ENCODE measurements at regions not wholly inside any gene's neighbourhood (a gene's known extent, or its start where the extent isn't known, plus 50 kb on each side); places are given as distances from the start of the nearest gene placed in this dataset.
A peak's percentile ranks its signal among the peaks of the same experiment; 100 is the strongest.

- no peaks in the 10 kb centered on the region for H3K27me3 ChIP-seq (ENCODE audit: control insufficient read depth, insufficient read depth, low read length)
- no peaks in the 10 kb centered on the region for H3K36me3 ChIP-seq (replicated peaks; ENCODE audit: control insufficient read depth, insufficient read depth, low read length)
- no peak overlapping the region for H3K4me3 ChIP-seq (ENCODE audit: insufficient read depth, low read depth, low read length)
- no peak for DNase-seq
Observed at GRCh38 chrX:4185086-4185485, 471.6 kb upstream of the PRKX start.

GRCh38 chrX:4182408-4182806 lies 469.0 kb upstream of the PRKX start:
- DNase-seq, result peak; percentile 2
- H3K4me3 ChIP-seq (ENCODE audit: insufficient read depth, low read depth, low read length), result no peak overlapping the region
- H3K36me3 ChIP-seq (replicated peaks; ENCODE audit: control insufficient read depth, insufficient read depth, low read length), result no peaks in the 10 kb centered on the region
- H3K27me3 ChIP-seq (ENCODE audit: control insufficient read depth, insufficient read depth, low read length), result no peaks in the 10 kb centered on the region

- no peak for DNase-seq
- no peaks in the 10 kb centered on the region for H3K27me3 ChIP-seq (ENCODE audit: control insufficient read depth, insufficient read depth, low read length)
- H3K36me3 ChIP-seq (replicated peaks; ENCODE audit: control insufficient read depth, insufficient read depth, low read length), result no peaks in the 10 kb centered on the region
- H3K4me3 ChIP-seq (ENCODE audit: insufficient read depth, low read depth, low read length), result no peak overlapping the region
Observed at GRCh38 chrX:4181782-4182407, 468.4 kb upstream of the PRKX start.

GRCh38 chrX:4179031-4179430 lies 465.6 kb upstream of the PRKX start:
- DNase-seq, result no peak
- no peaks in the 10 kb centered on the region for H3K27me3 ChIP-seq (ENCODE audit: control insufficient read depth, insufficient read depth, low read length)
- H3K4me3 ChIP-seq (ENCODE audit: insufficient read depth, low read depth, low read length), result no peak overlapping the region
- no peaks in the 10 kb centered on the region for H3K36me3 ChIP-seq (replicated peaks; ENCODE audit: control insufficient read depth, insufficient read depth, low read length)

GRCh38 chrX:4175221-4175620 lies 461.8 kb upstream of the PRKX start:
- no peak for DNase-seq
- H3K4me3 ChIP-seq (ENCODE audit: insufficient read depth, low read depth, low read length), result no peak overlapping the region
- no peaks in the 10 kb centered on the region for H3K36me3 ChIP-seq (replicated peaks; ENCODE audit: control insufficient read depth, insufficient read depth, low read length)
- H3K27me3 ChIP-seq (ENCODE audit: control insufficient read depth, insufficient read depth, low read length), result no peaks in the 10 kb centered on the region

- no peak for DNase-seq
- Histone ChIP-seq H3K4me3 (ENCODE audit: insufficient read depth, low read depth, low read length) (no peak overlapping the region), H3K27me3 (ENCODE audit: control insufficient read depth, insufficient read depth, low read length) (no peaks in the 10 kb centered on the region), H3K36me3 (replicated peaks; ENCODE audit: control insufficient read depth, insufficient read depth, low read length) (no peaks in the 10 kb centered on the region)
Observed at GRCh38 chrX:4173743-4174142, 460.3 kb upstream of the PRKX start.

- no peaks in the 10 kb centered on the region for H3K36me3 ChIP-seq (replicated peaks; ENCODE audit: control insufficient read depth, insufficient read depth, low read length)
- no peak for DNase-seq
- no peak overlapping the region for H3K4me3 ChIP-seq (ENCODE audit: insufficient read depth, low read depth, low read length)
- no peaks in the 10 kb centered on the region for H3K27me3 ChIP-seq (ENCODE audit: control insufficient read depth, insufficient read depth, low read length)
Observed at GRCh38 chrX:4151798-4152197, 438.3 kb upstream of the PRKX start.

- DNase-seq, result no peak
- H3K27me3 ChIP-seq (ENCODE audit: control insufficient read depth, insufficient read depth, low read length), result no peaks in the 10 kb centered on the region
- H3K36me3 ChIP-seq (replicated peaks; ENCODE audit: control insufficient read depth, insufficient read depth, low read length), result no peaks in the 10 kb centered on the region
- no peak overlapping the region for H3K4me3 ChIP-seq (ENCODE audit: insufficient read depth, low read depth, low read length)
Observed at GRCh38 chrX:4150259-4150658, 436.8 kb upstream of the PRKX start.

GRCh38 chrX:4129626-4130025 lies 416.2 kb upstream of the PRKX start:
- no peak overlapping the region for H3K4me3 ChIP-seq (ENCODE audit: insufficient read depth, low read depth, low read length)
- no peaks in the 10 kb centered on the region for H3K27me3 ChIP-seq (ENCODE audit: control insufficient read depth, insufficient read depth, low read length)
- peak; percentile 3 for DNase-seq
- H3K36me3 ChIP-seq (replicated peaks; ENCODE audit: control insufficient read depth, insufficient read depth, low read length), result no peaks in the 10 kb centered on the region

GRCh38 chrX:4118666-4119530 lies 405.4 kb upstream of the PRKX start:
- DNase-seq, result no peak
- Histone ChIP-seq H3K36me3 (replicated peaks; ENCODE audit: control insufficient read depth, insufficient read depth, low read length) (no peaks in the 10 kb centered on the region), H3K4me3 (ENCODE audit: insufficient read depth, low read depth, low read length) (no peak overlapping the region), H3K27me3 (ENCODE audit: control insufficient read depth, insufficient read depth, low read length) (no peaks in the 10 kb centered on the region)

GRCh38 chrX:4110964-4111363 lies 397.5 kb upstream of the PRKX start:
- no peak overlapping the region for H3K4me3 ChIP-seq (ENCODE audit: insufficient read depth, low read depth, low read length)
- H3K27me3 ChIP-seq (ENCODE audit: control insufficient read depth, insufficient read depth, low read length), result no peaks in the 10 kb centered on the region
- DNase-seq, result no peak
- H3K36me3 ChIP-seq (replicated peaks; ENCODE audit: control insufficient read depth, insufficient read depth, low read length), result no peaks in the 10 kb centered on the region

GRCh38 chrX:4094926-4095325 lies 381.5 kb upstream of the PRKX start:
- Histone ChIP-seq H3K27me3 (ENCODE audit: control insufficient read depth, insufficient read depth, low read length) (no peaks in the 10 kb centered on the region), H3K36me3 (replicated peaks; ENCODE audit: control insufficient read depth, insufficient read depth, low read length) (no peaks in the 10 kb centered on the region), H3K4me3 (ENCODE audit: insufficient read depth, low read depth, low read length) (no peak overlapping the region)
- DNase-seq, result no peak

GRCh38 chrX:4091046-4091760 lies 377.8 kb upstream of the PRKX start:
- no peak for DNase-seq
- no peak overlapping the region for H3K4me3 ChIP-seq (ENCODE audit: insufficient read depth, low read depth, low read length)
- H3K36me3 ChIP-seq (replicated peaks; ENCODE audit: control insufficient read depth, insufficient read depth, low read length), result no peaks in the 10 kb centered on the region
- no peaks in the 10 kb centered on the region for H3K27me3 ChIP-seq (ENCODE audit: control insufficient read depth, insufficient read depth, low read length)

- no peak for DNase-seq
- H3K36me3 ChIP-seq (replicated peaks; ENCODE audit: control insufficient read depth, insufficient read depth, low read length), result no peaks in the 10 kb centered on the region
- H3K4me3 ChIP-seq (ENCODE audit: insufficient read depth, low read depth, low read length), result no peak overlapping the region
- no peaks in the 10 kb centered on the region for H3K27me3 ChIP-seq (ENCODE audit: control insufficient read depth, insufficient read depth, low read length)
Observed at GRCh38 chrX:4059893-4060292, 346.4 kb upstream of the PRKX start.

- Histone ChIP-seq H3K4me3 (ENCODE audit: insufficient read depth, low read depth, low read length) (no peak overlapping the region), H3K27me3 (ENCODE audit: control insufficient read depth, insufficient read depth, low read length) (no peaks in the 10 kb centered on the region), H3K36me3 (replicated peaks; ENCODE audit: control insufficient read depth, insufficient read depth, low read length) (no peaks in the 10 kb centered on the region)
- no peak for DNase-seq
Observed at GRCh38 chrX:4043951-4044350, 330.5 kb upstream of the PRKX start.

Measured in H7 (cell line).